LoVo (cell line): ENCODE measurements at regions not wholly inside any gene's neighbourhood (a gene's known extent, or its start where the extent isn't known, plus 50 kb on each side); places are given as distances from the start of the nearest gene placed in this dataset.
"Not testable (repeated sequence)": the region's sequence is repeated elsewhere in the genome, so short reads cannot be mapped to it uniquely, and the experiment has no call there.

ENCODE experiments used
- DNase-seq: peaks from one replicate; pipeline ENCODE4 v3.0.0-alpha.2; 2016; ENCODE audit warnings: low spot score

GRCh38 chr5:90066920-90067319 lies 342.6 kb downstream of the CETN3 start:
- DNase-seq = no peak

GRCh38 chr5:90056911-90057705 lies 352.4 kb downstream of the CETN3 start:
- DNase-seq = no peak

GRCh38 chr5:90055831-90056328 lies 353.7 kb downstream of the CETN3 start:
- DNase-seq = no peak

GRCh38 chr5:90054612-90055011 lies 354.9 kb downstream of the CETN3 start:
- DNase-seq = no peak

- no peak for DNase-seq
Measured at GRCh38 chr5:90051756-90052155, 357.8 kb downstream of the CETN3 start.

GRCh38 chr5:90050103-90050502 lies 359.5 kb downstream of the CETN3 start:
- DNase-seq = no peak

GRCh38 chr5:90047113-90047512 lies 362.4 kb downstream of the CETN3 start:
- no peak for DNase-seq

GRCh38 chr5:90040082-90040481 lies 369.5 kb downstream of the CETN3 start:
- DNase-seq = not testable (repeated sequence)

GRCh38 chr5:90037646-90038045 lies 371.9 kb downstream of the CETN3 start:
- DNase-seq = no peak

GRCh38 chr5:90022711-90023053 lies 386.9 kb downstream of the CETN3 start:
- no peak for DNase-seq

GRCh38 chr5:90022002-90022710 lies 387.4 kb downstream of the CETN3 start:
- no peak for DNase-seq

- peak; percentile 85 for DNase-seq
Measured at GRCh38 chr5:90020575-90021538, 388.7 kb downstream of the CETN3 start.

- DNase-seq = no peak
Measured at GRCh38 chr5:90017239-90017638, 392.3 kb downstream of the CETN3 start.

- no peak for DNase-seq
Measured at GRCh38 chr5:90015584-90016018, 394.0 kb downstream of the CETN3 start.

GRCh38 chr5:90014420-90014819 lies 395.1 kb downstream of the CETN3 start:
- DNase-seq = no peak

- DNase-seq = no peak
Measured at GRCh38 chr5:90000351-90000750, 409.2 kb downstream of the CETN3 start.

GRCh38 chr5:89998519-89999305 lies 410.8 kb downstream of the CETN3 start:
- DNase-seq = no peak

- no peak for DNase-seq
Measured at GRCh38 chr5:89996890-89997289, 412.7 kb downstream of the CETN3 start.

GRCh38 chr5:89996335-89996734 lies 413.2 kb downstream of the CETN3 start:
- no peak for DNase-seq

GRCh38 chr5:89994266-89994665 lies 415.3 kb downstream of the CETN3 start:
- no peak for DNase-seq

- no peak for DNase-seq
Measured at GRCh38 chr5:89992201-89992600, 417.4 kb downstream of the CETN3 start.
